ENCODE measurements at regions not wholly inside any gene's neighbourhood (a gene's known extent, or its start where the extent isn't known, plus 50 kb on each side); places are given as distances from the start of the nearest gene placed in this dataset.
A peak's percentile ranks its signal among the peaks of the same experiment; 100 is the strongest.

GRCh38 chr5:143685246-143685815 is 126.6 kb upstream of the HMHB1 start:
- 97 to 98% (median 97%) methylated on average over 2 of the region's 2 CpGs for WGBS, 4 donors
- Histone ChIP-seq H3K27me3 (no peaks in the 10 kb centered on the region), H3K4me3 (no peak overlapping the region), H3K36me3 (no peaks in the 10 kb centered on the region), H3K27ac (no peak overlapping the region), H3K4me1 (peaks cover 0 to 23% (median 10%) of the 10 kb centered on the region in 12 donors), H3K9me3 (peaks cover 0 to 17% (median 4%) of the 10 kb centered on the region in 12 donors)
- intact Hi-C loops (cut with DNase I): loop anchor here in 3 of 10 donors (5.0 to 10.0 kb wide), 2 partner anchors 271 to 278 kb away; no protein-coding TSS in a partner anchor
- TF ChIP-seq POLR2A (IDR thresholded peaks at IDR 0.05): no peak
- TF ChIP-seq CTCF (IDR thresholded peaks at IDR 0.05): peak in 9 of 12 donors; percentile 11 to 45 (median 29)
- DNase-seq: no peak
- no peak for ATAC-seq

GRCh38 chr5:143683459-143683858 is 128.5 kb upstream of the HMHB1 start:
- ATAC-seq: no peak
- Histone ChIP-seq H3K4me1 (peaks cover 0 to 27% (median 11%) of the 10 kb centered on the region in 12 donors), H3K27me3 (no peaks in the 10 kb centered on the region), H3K27ac (no peak overlapping the region), H3K36me3 (no peaks in the 10 kb centered on the region), H3K4me3 (no peak overlapping the region), H3K9me3 (no peaks in the 10 kb centered on the region)
- intact Hi-C loops (cut with DNase I): loop anchor here in 4 of 10 donors (2.0 to 10.0 kb wide), 3 partner anchors 269 to 281 kb away; partner anchors contain the start of gene NR3C1 (in 1 of the 4)
- TF ChIP-seq CTCF (IDR thresholded peaks at IDR 0.05) (no peak), POLR2A (IDR thresholded peaks at IDR 0.05) (no peak)
- WGBS, 4 donors: 67 to 74% (median 70%) methylated on average over 1 of the region's 1 CpG
- DNase-seq: no peak

GRCh38 chr5:143682929-143683386 is 129.0 kb upstream of the HMHB1 start:
- H3K27me3 ChIP-seq: no peaks in the 10 kb centered on the region
- H3K27ac ChIP-seq: peak overlapping the region in 3 of 12 donors; percentile 7 to 65 (median 50)
- peaks cover 0 to 27% (median 11%) of the 10 kb centered on the region in 12 donors for H3K4me1 ChIP-seq
- H3K9me3 ChIP-seq: no peaks in the 10 kb centered on the region
- H3K36me3 ChIP-seq: no peaks in the 10 kb centered on the region
- ATAC-seq (peak in 2 of 4 donors; percentile 20 to 31), DNase-seq (no peak)
- intact Hi-C loops (cut with DNase I): loop anchor here in 4 of 10 donors (2.0 to 10.0 kb wide), 3 partner anchors 268 to 281 kb away; partner anchors contain the start of gene NR3C1 (in 1 of the 4)
- WGBS, 4 donors: 60 to 71% (median 68%) methylated on average over 3 of the region's 3 CpGs
- H3K4me3 ChIP-seq: no peak overlapping the region
- no peak for TF ChIP-seq POLR2A (IDR thresholded peaks at IDR 0.05)
- no peak for TF ChIP-seq CTCF (IDR thresholded peaks at IDR 0.05)

- ATAC-seq (peak; percentile 75 to 93 (median 86)), DNase-seq (no peak)
- Histone ChIP-seq H3K4me1 (peaks cover 0 to 27% (median 11%) of the 10 kb centered on the region in 12 donors), H3K36me3 (no peaks in the 10 kb centered on the region), H3K27me3 (no peaks in the 10 kb centered on the region), H3K27ac (peak overlapping the region in 9 of 12 donors; percentile 3 to 65 (median 38)), H3K4me3 (no peak overlapping the region), H3K9me3 (no peaks in the 10 kb centered on the region)
- intact Hi-C loops (cut with DNase I): loop anchor here in 4 of 10 donors (2.0 to 10.0 kb wide), 3 partner anchors 268 to 280 kb away; partner anchors contain the start of gene NR3C1 (in 1 of the 4)
- 43 to 54% (median 49%) methylated on average over 2 of the region's 2 CpGs for WGBS, 4 donors
- TF ChIP-seq POLR2A (IDR thresholded peaks at IDR 0.05): no peak
- TF ChIP-seq CTCF (IDR thresholded peaks at IDR 0.05): no peak
These were observed 129.6 kb upstream of the HMHB1 start for GRCh38 chr5:143682246-143682905.

Data from heart left ventricle (tissue), 16 donors.